Renal cortical epithelial cell (primary cell): ENCODE measurements at regions not wholly inside any gene's neighbourhood (a gene's known extent, or its start where the extent isn't known, plus 50 kb on each side); places are given as distances from the start of the nearest gene placed in this dataset.

Experiments used
- DNase-seq: peaks from one replicate; pipeline ENCODE4 v3.0.0-alpha.2; 2011; ENCODE audit warnings: low read depth

DNA sequence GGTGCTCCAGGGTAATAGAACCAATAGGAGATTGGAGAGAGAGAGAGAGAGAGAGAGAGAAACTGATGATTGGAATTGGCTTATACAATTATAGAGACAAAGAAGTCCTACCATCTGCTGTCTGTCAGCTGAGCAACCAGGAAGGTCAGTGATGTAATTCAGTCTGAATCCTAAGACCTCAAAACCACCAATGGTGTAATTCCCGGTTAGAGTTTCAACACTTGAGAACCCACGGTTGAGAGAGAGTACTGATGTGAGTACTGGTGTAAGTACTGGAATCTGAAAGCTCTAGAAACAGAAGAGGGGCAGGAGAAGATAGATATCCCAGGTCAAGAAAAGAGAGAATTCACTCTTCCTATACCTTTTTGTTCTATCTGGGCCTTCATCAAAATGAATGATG lies 775.8 kb downstream of the EFNA5 start:
- DNase-seq: peak; percentile 89

DNA sequence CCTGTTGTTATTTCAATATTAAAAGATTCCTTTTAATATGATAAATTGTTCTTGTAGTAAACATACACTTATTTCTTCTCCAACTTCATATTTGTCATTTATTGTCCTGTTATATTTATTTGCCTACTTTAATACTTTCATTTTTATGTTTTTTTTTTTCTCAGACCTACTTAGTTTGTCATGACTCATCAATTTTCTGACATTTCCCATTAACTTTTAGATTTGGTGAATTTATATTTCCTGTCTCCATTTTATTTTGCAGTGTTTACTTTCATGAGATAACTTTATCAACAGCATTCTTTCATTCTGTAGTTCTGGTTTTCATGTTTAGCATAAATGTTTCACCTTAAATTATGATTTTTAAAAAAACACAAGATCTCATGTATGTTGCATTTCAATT lies 788.7 kb downstream of the EFNA5 start:
- DNase-seq: no peak

DNA sequence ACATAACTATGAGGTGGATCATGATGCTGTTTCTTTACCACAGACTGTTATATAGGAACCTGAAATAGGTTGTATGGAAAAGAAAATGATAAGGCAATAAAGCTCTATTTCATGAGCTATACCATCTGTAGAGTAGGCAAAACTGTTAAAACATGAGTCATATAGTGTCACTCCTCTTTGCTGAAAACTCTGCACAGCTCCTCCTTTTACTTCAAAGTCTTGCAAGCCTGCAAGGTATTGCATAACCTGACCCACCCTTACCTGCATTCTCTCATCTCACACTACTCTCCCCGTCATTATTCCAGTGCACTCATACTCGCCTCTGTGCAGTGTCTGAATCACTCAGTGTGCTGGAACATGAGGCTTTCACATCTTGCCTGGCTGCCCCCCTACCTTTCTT lies 790.1 kb downstream of the EFNA5 start:
- DNase-seq: peak; percentile 33

DNA sequence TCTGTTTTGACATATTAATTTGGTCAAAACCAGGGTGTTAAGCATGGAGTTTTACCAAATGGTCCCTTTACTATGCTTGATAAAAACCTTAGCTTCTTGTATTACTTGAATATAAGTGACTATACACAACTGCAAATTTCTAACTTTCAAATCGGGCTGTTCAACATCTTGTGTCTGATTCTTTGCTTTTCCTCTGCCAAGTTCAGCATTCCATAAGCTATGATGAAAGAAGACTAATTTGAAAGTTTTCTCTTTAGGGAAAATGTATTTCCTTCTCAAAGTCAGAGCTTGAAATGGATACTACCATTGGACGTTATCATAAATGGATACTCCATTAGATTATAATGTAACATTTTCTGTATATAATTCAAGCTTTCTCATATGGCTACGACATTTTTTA lies 792.9 kb downstream of the EFNA5 start:
- DNase-seq: no peak

DNA sequence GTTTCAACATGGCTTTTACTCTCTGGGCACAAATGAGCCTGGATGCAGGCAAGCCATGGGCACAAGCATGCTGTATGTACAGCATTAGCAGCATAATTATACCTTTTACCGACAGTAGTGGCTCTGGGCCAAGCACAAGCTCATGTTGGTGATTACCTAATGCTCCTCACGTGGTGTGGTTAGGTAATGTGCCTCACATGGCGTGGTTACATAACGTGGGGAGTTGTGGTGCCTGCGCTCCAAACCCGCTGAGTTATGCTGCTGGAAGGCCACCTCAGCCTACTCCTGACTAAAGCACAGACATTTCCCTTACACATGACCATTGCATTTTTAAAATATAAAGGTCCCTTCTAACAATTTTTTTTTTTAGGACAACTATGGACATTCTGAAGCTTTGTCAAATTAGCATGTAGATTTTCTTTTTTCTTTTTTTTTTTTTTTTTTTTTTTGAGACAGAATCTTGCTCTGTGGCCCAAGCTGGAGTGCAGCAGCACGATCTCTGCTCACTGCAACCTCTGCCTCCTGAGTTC lies 794.0 kb downstream of the EFNA5 start:
- DNase-seq: no peak

DNA sequence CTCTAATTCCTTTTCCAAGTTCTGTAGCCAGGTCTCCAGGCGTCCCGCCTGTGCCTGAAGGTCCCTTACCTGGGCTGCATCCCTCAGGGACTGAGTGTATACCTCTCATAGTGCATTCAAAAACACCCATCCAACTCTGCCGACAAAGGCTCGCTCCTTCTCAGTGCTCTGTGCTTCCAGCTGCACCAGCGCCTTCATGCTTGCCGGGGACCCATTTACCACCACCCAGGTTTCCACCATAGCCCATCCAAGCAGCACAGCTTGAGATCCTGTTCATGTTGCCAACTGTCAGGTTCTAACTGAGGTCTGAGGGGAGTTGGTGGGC lies 794.5 kb downstream of the EFNA5 start:
- no peak for DNase-seq

DNA sequence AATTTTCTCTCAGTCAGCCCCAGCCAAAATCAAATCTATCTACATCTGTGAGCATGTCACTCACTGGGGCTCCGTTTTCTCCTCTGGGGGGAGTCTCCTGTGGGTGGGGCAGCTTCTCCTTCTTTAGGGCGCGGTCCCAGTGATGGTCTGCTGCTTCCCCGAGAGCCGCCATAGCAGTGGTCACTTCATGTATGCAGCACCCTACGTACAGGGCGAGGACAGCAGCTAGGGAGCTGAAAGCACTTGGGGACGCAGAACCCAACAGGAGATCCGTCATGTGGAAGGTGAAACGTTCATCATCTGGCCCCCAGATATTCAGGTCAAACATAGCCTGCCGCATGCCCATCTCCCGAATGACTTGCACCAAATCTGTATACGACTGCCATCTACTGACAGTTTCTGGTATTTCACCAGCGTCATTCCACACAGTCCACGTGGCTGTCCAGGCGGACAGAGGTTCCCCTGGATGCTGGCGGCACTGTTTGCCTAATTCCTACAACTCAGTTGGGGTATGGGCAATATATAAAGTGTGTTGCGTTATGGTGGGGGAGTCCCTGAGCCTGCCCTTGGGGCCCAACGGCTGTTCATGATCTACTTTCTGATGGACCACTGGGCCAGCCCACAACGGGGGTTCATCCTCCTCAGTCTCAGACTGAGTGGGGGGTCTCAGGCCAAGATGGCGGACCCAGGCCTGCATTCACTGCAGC lies 795.0 kb downstream of the EFNA5 start:
- no peak for DNase-seq

DNA sequence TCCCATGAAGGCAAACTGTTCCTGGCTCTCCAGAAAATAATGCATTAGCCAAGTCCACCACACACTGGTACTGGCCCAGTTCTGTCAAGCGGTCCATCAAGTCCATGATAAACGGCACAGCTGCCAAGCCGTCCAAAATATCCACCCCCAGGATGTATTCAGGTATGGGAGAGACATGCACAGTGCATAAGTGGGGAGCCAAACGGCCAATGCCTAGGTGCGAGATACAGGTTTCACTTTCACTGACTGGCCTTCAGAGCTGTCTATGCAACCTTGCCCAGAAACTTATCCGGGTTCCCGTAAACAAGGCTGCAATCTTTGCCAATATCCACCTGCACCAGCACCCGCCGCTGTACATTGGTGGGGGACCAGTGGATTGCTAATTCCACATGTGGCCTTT lies 795.8 kb downstream of the EFNA5 start:
- DNase-seq: no peak

DNA sequence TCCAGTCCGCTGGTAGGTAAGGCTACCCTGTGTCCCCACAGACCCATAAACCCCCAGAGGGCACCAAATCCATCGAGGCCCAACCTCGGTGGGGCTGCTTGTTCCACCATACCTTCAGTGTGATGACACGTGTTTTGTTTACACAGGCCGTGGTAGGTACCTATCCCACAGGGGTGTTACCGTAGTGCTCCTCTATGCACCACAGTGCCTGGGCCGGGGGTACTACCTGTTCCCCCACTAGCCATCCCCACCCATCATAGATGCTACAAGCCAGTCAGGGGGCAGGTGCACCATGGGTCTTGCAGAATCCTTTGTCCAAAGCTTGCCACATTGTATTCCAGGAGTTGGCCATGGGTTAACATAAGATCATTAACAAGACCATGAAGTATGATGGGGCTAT lies 796.2 kb downstream of the EFNA5 start:
- DNase-seq: no peak

DNA sequence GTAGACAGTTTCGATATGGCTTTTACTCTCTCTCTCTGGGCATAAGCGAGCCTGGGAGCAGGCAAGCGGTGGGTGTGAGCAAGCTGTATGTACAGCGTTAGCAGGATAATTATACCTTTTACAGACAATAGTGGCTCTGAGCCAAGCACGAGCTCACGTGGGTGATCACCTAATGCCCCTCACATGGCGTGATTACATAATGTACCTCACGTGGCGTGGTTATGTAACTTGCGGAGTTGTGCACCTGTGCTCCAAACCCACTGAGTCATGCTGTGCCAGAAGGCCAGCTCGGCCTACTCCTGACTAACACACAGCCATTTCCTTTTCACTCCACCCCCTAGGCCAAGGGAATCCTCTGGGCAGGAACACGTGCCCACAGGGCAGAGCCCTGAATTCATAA lies 797.2 kb downstream of the EFNA5 start:
- peak; percentile 33 for DNase-seq

DNA sequence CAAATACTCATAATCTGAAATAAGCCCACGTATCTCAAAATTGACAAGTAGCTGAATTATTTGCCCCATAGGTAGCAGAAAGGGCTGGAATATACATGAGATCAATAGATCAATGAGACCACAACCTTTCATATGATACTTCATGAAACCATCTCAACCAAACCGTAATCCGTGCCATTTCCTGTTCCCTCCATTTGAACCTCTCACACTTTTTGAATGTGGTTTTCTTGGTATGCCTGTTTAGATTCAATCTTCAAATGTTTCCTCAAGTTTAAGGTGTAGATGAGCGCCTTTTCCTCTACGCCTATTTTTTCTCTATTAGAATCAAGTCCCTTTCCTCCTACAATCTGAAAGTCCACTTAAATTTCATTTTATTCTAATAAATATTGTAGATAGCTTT lies 805.5 kb downstream of the EFNA5 start:
- no peak for DNase-seq

DNA sequence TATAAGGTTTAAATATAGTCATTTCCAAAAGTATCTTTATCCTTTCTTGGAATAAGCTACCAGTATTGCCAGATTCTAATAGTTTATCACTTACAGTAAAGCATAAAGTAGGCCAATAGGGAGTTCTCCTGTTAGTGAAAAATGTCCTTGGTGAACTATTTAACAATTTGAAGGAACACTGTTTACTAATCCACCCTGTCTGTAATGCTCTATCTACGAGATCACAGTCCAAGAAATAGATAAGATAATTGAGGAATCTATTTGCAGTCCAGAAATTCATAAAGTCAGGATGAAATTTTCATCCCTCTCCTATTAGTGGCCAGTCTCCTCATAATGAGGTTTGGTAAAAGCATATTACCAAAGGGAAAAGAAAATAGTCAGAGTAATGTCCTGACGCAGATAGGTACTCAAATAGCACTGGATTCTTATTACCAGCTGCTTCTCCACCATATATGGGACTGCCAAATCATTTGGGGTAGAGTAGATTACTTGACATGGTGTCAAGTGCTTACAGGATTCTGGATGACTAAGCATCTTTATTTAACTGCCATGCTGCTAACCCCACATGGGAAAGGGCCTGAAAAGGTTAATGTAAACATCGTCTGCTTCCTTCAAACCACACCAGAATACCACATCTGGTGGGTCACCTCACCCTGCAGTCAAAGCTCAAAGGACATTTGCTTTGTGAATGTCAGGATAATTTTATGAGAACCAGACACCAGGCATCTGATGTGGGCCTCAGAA lies 808.1 kb downstream of the EFNA5 start:
- DNase-seq: no peak

DNA sequence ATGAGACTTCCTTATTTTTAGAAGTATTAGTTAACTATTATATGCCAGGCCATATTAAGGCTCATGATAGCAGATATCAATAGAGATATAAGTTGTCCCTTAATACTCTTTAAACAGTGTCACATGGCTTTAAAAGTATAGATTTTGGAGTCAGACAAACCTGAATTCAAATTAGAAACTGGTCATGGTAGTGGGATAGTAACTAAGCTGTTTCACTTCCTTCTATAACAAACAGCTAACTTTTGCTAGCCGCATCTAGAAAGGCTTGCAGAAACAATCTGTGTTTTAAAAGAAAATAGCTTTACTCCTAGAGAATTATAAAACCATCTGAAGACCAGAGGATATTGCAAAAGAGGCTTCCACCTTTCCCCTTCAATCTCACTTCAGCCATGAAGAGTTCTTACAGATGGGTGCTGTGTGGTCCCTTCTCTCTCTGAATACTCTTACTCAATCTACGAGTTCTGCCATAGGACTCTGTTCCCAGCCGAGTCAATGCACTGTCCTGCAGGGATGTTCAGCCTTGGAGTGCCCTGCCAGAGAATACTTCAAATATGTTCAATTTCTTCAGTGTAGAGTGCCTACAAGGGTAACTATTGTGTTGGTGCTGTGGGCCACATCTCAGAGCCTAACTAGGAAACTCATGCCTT lies 810.2 kb downstream of the EFNA5 start:
- no peak for DNase-seq

DNA sequence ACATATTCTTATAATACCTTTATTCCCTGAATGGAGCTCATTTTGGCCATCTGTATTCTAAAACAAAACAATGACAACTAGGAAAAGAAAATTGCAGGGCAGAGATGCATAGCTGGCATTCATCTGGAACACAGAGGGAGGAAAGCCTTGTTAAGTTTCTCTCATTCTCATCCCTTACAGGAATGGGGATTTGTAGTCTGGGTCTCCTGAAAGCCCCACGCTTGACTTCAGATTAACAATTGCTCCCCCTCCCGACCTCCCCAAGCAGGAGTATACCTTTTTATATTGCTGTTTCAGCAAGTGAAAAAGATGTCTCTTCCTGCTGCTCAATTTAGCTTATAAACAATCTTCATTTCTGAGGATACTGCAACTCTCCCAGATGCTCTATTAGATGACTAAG lies 812.1 kb downstream of the EFNA5 start:
- DNase-seq: no peak

DNA sequence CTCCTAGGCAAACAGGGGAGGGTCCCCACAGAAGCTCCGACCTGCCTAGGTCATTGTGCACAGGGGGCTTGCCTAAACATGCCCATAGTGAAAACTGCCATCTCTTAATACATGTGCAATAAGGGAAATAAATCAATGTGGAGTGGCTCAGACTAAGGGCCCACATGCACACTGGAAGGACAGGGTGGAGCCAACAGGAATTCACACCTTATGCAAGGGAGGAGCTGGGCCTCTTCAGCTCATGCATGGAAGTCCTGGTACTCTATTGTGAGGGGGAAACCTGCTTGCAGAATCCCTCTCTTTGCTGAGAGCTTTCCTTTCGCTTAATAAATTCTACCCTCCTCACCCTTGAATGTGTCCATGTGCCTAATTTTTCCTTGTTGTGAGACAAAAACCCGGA lies 815.8 kb downstream of the EFNA5 start:
- no peak for DNase-seq

DNA sequence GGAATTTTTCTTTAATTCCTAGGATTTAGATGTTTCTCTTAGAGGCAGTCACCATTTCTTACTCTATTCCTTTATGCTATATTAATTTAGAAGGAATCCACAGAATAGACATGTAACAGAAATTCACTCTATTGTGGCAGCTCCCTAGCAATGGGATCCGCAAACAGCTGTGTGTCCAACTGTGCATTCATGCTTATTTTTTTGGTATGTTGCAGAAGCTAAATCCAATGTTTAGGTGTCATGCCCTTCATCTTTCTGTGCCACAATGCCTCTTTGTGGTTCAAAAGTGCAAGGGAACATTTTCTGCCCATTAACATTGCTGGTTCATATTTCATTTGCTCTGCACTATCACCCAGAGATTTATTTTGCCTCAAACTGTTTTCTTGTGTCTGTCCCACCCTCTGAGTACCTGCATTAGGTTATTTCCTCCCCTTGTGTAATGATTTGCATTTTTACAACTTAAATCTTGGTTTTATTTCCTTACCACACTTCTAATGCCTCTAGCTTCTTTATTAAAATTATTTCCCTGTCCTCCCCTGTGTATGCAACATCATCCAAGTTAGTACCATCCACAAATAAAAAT lies 816.5 kb downstream of the EFNA5 start:
- no peak for DNase-seq

DNA sequence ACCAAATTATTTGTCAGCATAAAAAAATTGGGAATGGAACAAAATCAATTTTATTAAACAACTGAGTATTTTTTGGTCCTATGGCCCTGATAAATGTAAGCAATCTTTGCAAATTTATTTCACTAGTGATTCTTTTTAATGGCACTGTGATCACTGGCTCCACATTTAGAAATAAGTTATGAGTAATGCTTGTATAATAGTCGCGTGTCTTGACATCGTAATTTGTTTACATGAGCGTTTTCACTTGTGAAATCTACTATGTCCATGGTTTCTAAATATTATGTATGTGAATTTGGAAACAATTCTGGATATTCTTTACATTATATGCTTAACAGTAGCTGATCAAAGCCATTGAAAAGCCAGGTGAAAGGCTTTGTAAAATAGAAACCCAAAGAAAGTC lies 817.5 kb downstream of the EFNA5 start:
- DNase-seq: no peak

DNA sequence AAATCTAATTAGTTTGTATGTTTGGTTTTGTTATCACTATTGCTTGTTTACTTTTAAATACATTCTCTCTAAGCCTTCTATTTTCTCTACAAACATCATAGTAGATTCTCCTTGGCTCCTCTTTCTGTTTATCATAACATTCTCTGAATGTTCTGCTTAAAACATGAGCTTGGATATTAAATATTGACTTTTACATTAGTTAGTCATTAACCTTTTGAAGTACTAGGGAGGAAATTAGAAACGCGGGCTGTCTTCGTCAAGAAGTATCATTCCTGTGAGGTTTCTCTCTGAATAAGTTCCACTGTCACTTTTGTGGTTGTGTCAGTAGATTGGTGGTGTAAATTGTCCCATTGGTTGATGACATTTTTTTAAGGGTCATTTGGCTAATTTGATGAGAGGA lies 821.5 kb downstream of the EFNA5 start:
- DNase-seq: peak; percentile 44

DNA sequence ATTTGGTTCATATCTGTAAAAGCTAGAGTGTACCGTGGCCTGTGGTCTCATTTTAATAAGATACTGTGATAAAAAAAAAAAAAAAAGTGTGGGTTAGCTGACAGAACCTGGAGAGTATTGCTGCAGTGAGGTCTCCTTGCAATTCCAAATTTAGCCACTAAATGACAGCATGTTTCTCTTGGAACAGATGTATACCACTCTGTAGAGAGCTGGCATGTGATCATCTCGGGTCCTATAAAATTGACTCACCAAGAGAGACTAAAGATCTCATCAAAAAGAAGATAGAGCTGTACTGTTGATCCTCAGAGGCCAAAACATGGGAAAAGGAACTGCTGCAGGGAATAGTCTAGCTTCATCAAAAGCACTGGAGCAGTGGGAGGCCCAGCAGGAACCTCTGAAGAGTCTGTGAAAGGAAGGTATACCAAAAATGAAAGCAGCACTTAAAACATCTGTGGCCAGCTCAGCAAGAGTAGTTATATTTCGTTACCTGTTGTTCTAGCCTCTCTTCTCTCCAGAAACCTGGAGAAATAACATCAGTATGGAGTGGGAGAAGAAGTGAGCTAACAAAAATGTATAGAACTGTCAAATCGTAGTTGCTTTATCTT lies 826.8 kb downstream of the EFNA5 start:
- DNase-seq: peak; percentile 54

DNA sequence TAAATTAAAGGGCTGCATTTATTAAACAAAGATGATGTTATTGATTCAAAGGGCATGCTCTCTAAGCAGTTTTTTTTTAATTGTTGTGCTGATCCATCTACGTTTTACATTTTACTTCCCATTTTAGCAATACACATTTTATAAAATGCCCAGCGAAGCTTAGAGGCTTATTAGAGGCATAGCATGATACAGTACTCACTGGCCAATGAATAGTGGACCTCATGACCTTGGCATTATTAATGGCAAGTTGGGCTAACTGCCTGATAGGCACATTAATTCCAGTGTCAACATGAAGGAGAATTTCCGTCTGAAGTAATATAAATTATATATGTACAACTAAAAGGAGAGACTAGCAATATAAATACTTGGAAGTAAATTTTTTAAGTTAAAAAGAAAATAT lies 837.2 kb downstream of the EFNA5 start:
- no peak for DNase-seq

DNA sequence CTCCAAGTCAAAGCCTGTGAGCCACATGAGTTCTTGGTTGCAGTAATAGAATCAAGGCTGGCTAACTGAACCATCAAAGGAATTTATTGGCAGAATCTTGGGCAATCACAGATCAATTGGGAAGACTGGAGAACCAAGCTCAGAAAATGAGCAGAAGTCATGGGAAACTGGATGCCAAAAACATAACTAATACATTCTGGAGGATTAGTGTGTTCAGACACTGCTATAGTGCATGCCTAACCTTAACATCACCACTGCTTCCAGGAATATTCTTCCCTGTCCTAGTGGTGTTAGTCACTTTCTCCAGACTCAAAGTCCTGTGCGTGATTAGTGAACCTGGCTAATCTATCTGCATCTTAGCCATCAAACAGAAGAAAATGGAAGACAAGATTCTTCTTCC lies 843.7 kb downstream of the EFNA5 start:
- peak; percentile 36 for DNase-seq

DNA sequence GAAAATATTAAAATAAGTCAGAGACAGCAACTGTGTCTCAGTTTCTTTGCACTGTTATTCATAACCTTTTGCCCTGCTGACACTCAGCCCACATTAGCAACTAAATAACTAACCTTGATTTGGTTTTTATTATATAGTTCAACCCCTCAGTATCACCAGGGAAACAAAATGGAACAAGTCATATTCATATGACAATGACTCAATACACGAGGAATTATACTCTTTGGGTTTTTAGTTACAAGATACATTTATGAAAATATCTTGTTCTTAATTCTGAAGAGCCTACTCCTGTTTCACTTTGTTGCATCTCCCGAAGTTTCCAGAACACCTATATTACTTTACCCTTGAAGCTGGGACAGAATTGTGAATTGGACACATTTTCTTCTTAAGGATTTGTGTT lies 845.4 kb downstream of the EFNA5 start:
- no peak for DNase-seq
